Kidney tubule cell (primary cell): ENCODE measurements at regions not wholly inside any gene's neighbourhood (a gene's known extent, or its start where the extent isn't known, plus 50 kb on each side); places are given as distances from the start of the nearest gene placed in this dataset.

Source experiments
- DNase-seq: peaks from one replicate; pipeline ENCODE4 v3.0.0-alpha.2; 2018; ENCODE audit warnings: low spot score

GRCh38 chr6:47932575-47932974 lies 150.7 kb downstream of the OPN5 start:
- DNase-seq, result no peak

GRCh38 chr6:47924001-47924400 lies 142.2 kb downstream of the OPN5 start:
- DNase-seq, result no peak

DNA sequence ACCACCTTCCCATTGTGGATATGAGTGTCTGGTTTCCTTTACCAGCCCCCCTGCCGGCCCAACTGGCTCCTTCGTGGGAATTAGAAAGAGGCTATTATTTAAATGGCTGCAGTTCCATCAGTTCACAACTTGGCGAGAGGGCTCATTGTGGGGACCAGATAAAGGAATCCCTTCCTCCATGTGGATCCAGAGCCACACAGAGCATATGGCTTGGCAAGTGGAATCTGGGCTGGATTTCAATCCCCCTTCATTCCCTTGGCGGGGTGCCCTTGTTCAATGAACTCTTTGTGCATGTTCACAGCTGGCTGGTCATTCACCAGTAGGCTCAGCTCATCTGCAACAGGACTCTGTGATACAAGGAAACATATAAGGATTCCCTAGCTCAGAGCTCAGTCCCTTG lies 140.6 kb downstream of the OPN5 start:
- peak; percentile 1 for DNase-seq

DNA sequence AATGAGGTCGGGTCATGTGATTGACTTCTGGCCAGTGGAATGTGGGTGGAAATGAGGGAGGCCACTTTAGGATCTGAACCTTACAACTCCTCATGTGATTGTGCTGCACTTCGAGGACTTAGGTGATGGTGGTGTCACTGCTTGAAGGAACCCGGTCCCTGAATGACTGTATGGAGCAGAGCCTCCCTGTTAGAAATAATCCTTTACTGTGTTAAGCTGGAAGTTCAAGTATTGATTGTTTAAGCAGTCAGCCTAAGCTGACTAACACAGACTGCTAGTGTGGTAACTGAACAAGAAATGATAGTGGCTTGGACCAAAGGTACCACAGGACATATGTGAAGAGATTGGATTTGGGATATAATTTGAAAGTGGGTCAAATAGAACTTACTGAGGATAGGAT lies 138.0 kb downstream of the OPN5 start:
- no peak for DNase-seq

- no peak for DNase-seq
Observed at GRCh38 chr6:47917811-47918210, 136.0 kb downstream of the OPN5 start.

- DNase-seq, result no peak
Observed at GRCh38 chr6:47917202-47917601, 135.4 kb downstream of the OPN5 start.

GRCh38 chr6:47915017-47915416 lies 133.2 kb downstream of the OPN5 start:
- no peak for DNase-seq

DNA sequence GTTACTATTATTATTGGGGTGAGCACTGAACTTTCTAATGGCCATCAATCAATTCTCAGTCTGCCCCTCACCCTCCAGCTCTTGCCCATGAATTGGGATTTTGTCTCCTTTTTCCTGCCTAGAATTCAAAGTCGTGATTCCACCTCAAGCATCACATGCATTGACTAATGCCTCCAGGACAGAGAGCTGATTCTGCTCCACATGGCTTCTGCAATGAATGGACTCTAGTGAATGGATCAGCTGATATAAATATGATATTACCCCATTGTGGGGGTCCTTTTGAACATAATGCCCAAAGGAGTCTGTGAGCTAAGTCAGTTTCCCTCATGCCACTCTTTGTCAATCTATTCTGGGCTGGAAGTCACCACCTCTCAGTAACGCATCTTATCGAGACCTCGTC lies 126.4 kb downstream of the OPN5 start:
- no peak for DNase-seq

GRCh38 chr6:47905717-47906116 lies 123.9 kb downstream of the OPN5 start:
- no peak for DNase-seq

GRCh38 chr6:47897247-47897646 lies 115.4 kb downstream of the OPN5 start:
- DNase-seq, result no peak

DNA sequence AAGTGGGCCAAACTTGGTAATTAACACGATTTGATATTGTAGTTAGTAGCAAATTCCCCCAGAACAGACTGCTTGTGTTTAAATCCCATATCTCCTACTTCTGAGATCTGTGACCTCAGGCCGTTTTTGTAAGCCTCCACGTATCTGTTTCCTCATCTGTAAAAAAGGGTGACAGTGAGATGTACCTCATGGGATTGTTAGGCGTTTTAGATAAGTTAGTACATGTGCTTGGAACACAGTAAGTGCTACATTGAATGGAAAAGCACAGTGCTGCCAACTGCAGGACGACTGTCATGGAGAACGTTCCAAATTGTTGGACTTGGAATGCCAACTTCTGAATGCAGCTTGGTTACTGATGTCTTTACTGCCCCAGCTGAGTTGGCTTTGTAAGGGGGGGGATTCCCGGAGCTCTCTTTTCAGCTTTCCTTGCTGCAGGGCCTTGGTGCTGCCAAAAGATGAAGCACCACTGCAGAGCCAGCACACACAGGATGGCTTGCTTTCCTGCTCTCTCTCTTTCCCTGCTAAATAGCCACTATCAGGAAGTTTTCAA lies 108.6 kb downstream of the OPN5 start:
- DNase-seq, result no peak

- no peak for DNase-seq
Observed at GRCh38 chr6:47879015-47879414, 97.2 kb downstream of the OPN5 start.
